GM06990 (cell line): ENCODE measurements at regions not wholly inside any gene's neighbourhood (a gene's known extent, or its start where the extent isn't known, plus 50 kb on each side); places are given as distances from the start of the nearest gene placed in this dataset.

ENCODE experiments used
- DNase-seq: peaks from one replicate; pipeline ENCODE4 v3.0.0-alpha.2; 2011; ENCODE audit not compliant: insufficient read length; ENCODE audit errors: extremely low read depth
- H3K27me3 ChIP-seq: replicated peaks from 2 replicates; pipeline ENCODE4 v1.6.0; 2011; ENCODE audit warnings: low read length; ENCODE audit not compliant: control insufficient read depth, insufficient read depth
- H3K36me3 ChIP-seq: 2 replicates; pipeline ENCODE4 v1.5.1; 2011; ENCODE audit warnings: low read length; ENCODE audit not compliant: control insufficient read depth, insufficient read depth
- H3K4me3 ChIP-seq: replicated peaks from 2 replicates; pipeline ENCODE4 v1.5.1; 2011; ENCODE audit warnings: low read depth, mild to moderate bottlenecking, control low read depth, low read length
- CTCF ChIP-seq: IDR thresholded peaks from 2 replicates; pipeline ENCODE4 v1.5.1; 2011; ENCODE audit warnings: low read length, control low read depth, mild to moderate bottlenecking, inconsistent platforms; ENCODE audit not compliant: insufficient read depth, poor library complexity, severe bottlenecking

GRCh38 chr16:5572056-5572455 is 474.5 kb upstream of the EEF2KMT start:
- no peak for DNase-seq
- no peak for TF ChIP-seq CTCF
- Histone ChIP-seq H3K4me3 (no peak overlapping the region), H3K36me3 (no peaks in the 10 kb centered on the region), H3K27me3 (no peaks in the 10 kb centered on the region)

- Histone ChIP-seq H3K4me3 (no peak overlapping the region), H3K27me3 (no peaks in the 10 kb centered on the region), H3K36me3 (no peaks in the 10 kb centered on the region)
- no peak for TF ChIP-seq CTCF
- no peak for DNase-seq
These were observed 473.9 kb upstream of the EEF2KMT start for GRCh38 chr16:5571446-5571845.

GRCh38 chr16:5561800-5562199 is 464.2 kb upstream of the EEF2KMT start:
- no peak for TF ChIP-seq CTCF
- no peaks in the 10 kb centered on the region for H3K27me3 ChIP-seq
- H3K36me3 ChIP-seq: no peaks in the 10 kb centered on the region
- DNase-seq: no peak
- no peak overlapping the region for H3K4me3 ChIP-seq

- no peak overlapping the region for H3K4me3 ChIP-seq
These were observed 462.5 kb upstream of the EEF2KMT start for GRCh38 chr16:5560084-5560483.

GRCh38 chr16:5557966-5558365 is 460.4 kb upstream of the EEF2KMT start:
- H3K4me3 ChIP-seq: no peak overlapping the region
- no peak for TF ChIP-seq CTCF

More at GRCh38 chr16:5560084-5560483, 462.5 kb upstream of the EEF2KMT start:
- H3K27me3 ChIP-seq: no peaks in the 10 kb centered on the region
- no peak for DNase-seq
- TF ChIP-seq CTCF: no peak
- H3K36me3 ChIP-seq: no peaks in the 10 kb centered on the region

GRCh38 chr16:5557448-5557847 is 459.9 kb upstream of the EEF2KMT start:
- no peak overlapping the region for H3K4me3 ChIP-seq
- no peaks in the 10 kb centered on the region for H3K36me3 ChIP-seq
- no peak for DNase-seq
- no peaks in the 10 kb centered on the region for H3K27me3 ChIP-seq
- TF ChIP-seq CTCF: no peak

More at GRCh38 chr16:5557966-5558365, 460.4 kb upstream of the EEF2KMT start:
- H3K27me3 ChIP-seq: no peaks in the 10 kb centered on the region
- no peak for DNase-seq
- H3K36me3 ChIP-seq: no peaks in the 10 kb centered on the region
